ENCODE measurements at regions not wholly inside any gene's neighbourhood (a gene's known extent, or its start where the extent isn't known, plus 50 kb on each side); places are given as distances from the start of the nearest gene placed in this dataset.

GRCh38 chr11:37006563-37006962 lies 408.5 kb upstream of the RAG2 start:
- TF ChIP-seq CTCF (IDR thresholded peaks at IDR 0.05) (no peak), POLR2A (IDR thresholded peaks at IDR 0.05) (no peak)

Data from uterus (tissue), 2 donors.